ENCODE measurements at regions not wholly inside any gene's neighbourhood (a gene's known extent, or its start where the extent isn't known, plus 50 kb on each side); places are given as distances from the start of the nearest gene placed in this dataset.

- Histone ChIP-seq H3K27me3 (no peaks in the 10 kb centered on the region), H3K4me3 (no peak overlapping the region), H3K27ac (no peak overlapping the region), H3K9me3 (no peaks in the 10 kb centered on the region), H3K36me3 (no peaks in the 10 kb centered on the region), H3K4me1 (no peaks in the 10 kb centered on the region)
- intact Hi-C loops (cut with DNase I), result no loop called here
- 62 to 83% methylated on average over 2 of the region's 2 CpGs for WGBS, 2 donors
- no peak for DNase-seq
- TF ChIP-seq EP300 (IDR thresholded peaks at IDR 0.05), result no peak
- no peak for TF ChIP-seq POLR2AphosphoS5 (IDR thresholded peaks at IDR 0.05)
- TF ChIP-seq POLR2A (IDR thresholded peaks at IDR 0.05), result no peak
- TF ChIP-seq CTCF (IDR thresholded peaks at IDR 0.05), result no peak
Measured at GRCh38 chr7:81577642-81578340, 192.1 kb downstream of the HGF start.

- Histone ChIP-seq H3K27ac (no peak overlapping the region), H3K4me1 (no peaks in the 10 kb centered on the region), H3K9me3 (no peaks in the 10 kb centered on the region), H3K27me3 (no peaks in the 10 kb centered on the region), H3K36me3 (no peaks in the 10 kb centered on the region), H3K4me3 (no peak overlapping the region)
- intact Hi-C loops (cut with DNase I), result no loop called here
- TF ChIP-seq EP300 (IDR thresholded peaks at IDR 0.05) (no peak), CTCF (IDR thresholded peaks at IDR 0.05) (no peak), POLR2A (IDR thresholded peaks at IDR 0.05) (no peak), POLR2AphosphoS5 (IDR thresholded peaks at IDR 0.05) (no peak)
- 67 to 84% methylated on average over 6 of the region's 6 CpGs for WGBS, 2 donors
- DNase-seq, result no peak
Measured at GRCh38 chr7:81574723-81575326, 195.0 kb downstream of the HGF start.

GRCh38 chr7:81573932-81574331, 195.9 kb downstream of the HGF start:
- H3K4me1 ChIP-seq, result no peaks in the 10 kb centered on the region
- no peak overlapping the region for H3K4me3 ChIP-seq
- H3K27me3 ChIP-seq, result no peaks in the 10 kb centered on the region
- no peaks in the 10 kb centered on the region for H3K36me3 ChIP-seq
- no peak overlapping the region for H3K27ac ChIP-seq
- no peak for DNase-seq
- TF ChIP-seq POLR2AphosphoS5 (IDR thresholded peaks at IDR 0.05), result no peak
- no peak for TF ChIP-seq CTCF (IDR thresholded peaks at IDR 0.05)
- no peak for TF ChIP-seq POLR2A (IDR thresholded peaks at IDR 0.05)
- no peak for TF ChIP-seq EP300 (IDR thresholded peaks at IDR 0.05)
- H3K9me3 ChIP-seq, result no peaks in the 10 kb centered on the region
- intact Hi-C loops (cut with DNase I), result no loop called here
- WGBS, 2 donors, result 85 to 89% methylated on average over 1 of the region's 1 CpG

GRCh38 chr7:81573128-81573527, 196.7 kb downstream of the HGF start:
- TF ChIP-seq EP300 (IDR thresholded peaks at IDR 0.05), result no peak
- TF ChIP-seq POLR2AphosphoS5 (IDR thresholded peaks at IDR 0.05), result no peak
- TF ChIP-seq POLR2A (IDR thresholded peaks at IDR 0.05), result no peak
- no peak for TF ChIP-seq CTCF (IDR thresholded peaks at IDR 0.05)
- Histone ChIP-seq H3K27ac (no peak overlapping the region), H3K36me3 (no peaks in the 10 kb centered on the region), H3K27me3 (no peaks in the 10 kb centered on the region), H3K4me3 (no peak overlapping the region), H3K4me1 (no peaks in the 10 kb centered on the region), H3K9me3 (no peaks in the 10 kb centered on the region)
- intact Hi-C loops (cut with DNase I), result no loop called here
- no peak for DNase-seq
- WGBS, 2 donors, result 73 to 76% methylated on average over 1 of the region's 1 CpG

Measured in sigmoid colon (tissue), 6 donors.